ENCODE measurements at regions not wholly inside any gene's neighbourhood (a gene's known extent, or its start where the extent isn't known, plus 50 kb on each side); places are given as distances from the start of the nearest gene placed in this dataset.
"Not testable (repeated sequence)": the region's sequence is repeated elsewhere in the genome, so short reads cannot be mapped to it uniquely, and the experiment has no call there.

GRCh38 chr20:18876394-18876793 lies 62.8 kb downstream of the SCP2D1 start:
- H3K4me3 ChIP-seq (replicated peaks in 1 of 2; ENCODE audit: low read depth in 1 of 2, low read length in 2 of 2); H3K27me3 ChIP-seq (ENCODE audit: insufficient read depth, low read length); H3K36me3 ChIP-seq (ENCODE audit: control insufficient read depth in 1 of 2, insufficient read depth in 2 of 2, low read length in 2 of 2); DNase-seq (ENCODE audit: low read depth, low spot score); H3K79me2 ChIP-seq (ENCODE audit: insufficient read depth, low read length); H3K27ac ChIP-seq (ENCODE audit: low read depth, low read length); intact Hi-C loops (cut with micrococcal nuclease); H3K9me2 ChIP-seq (ENCODE audit: insufficient read depth); H3K4me2 ChIP-seq (ENCODE audit: low read length); H3K9me3 ChIP-seq (ENCODE audit: control insufficient read depth in 1 of 2, insufficient read depth in 1 of 2, low read depth in 1 of 2, low read length in 2 of 2); H3K4me1 ChIP-seq (ENCODE audit: control insufficient read depth in 1 of 2, insufficient read depth in 2 of 2, low read length in 2 of 2); RAD21 ChIA-PET (ENCODE audit: low non-redundant PET in 1 of 2, low total read pairs in 2 of 2, uncharacterized antibody in 2 of 2, unreplicated experiment in 2 of 2); H4K20me1 ChIP-seq (ENCODE audit: insufficient read depth); POLR2A ChIA-PET; CTCF ChIA-PET; ATAC-seq; H2AFZ ChIP-seq (ENCODE audit: low read depth, low read length, poor library complexity, severe bottlenecking); BruUV-seq (replicated peaks); H3K9ac ChIP-seq (ENCODE audit: low read length): not testable (repeated sequence)

GRCh38 chr20:18879262-18879661 lies 65.7 kb downstream of the SCP2D1 start:
- ChIA-PET POLR2A (no interaction called here), CTCF (no interaction called here), RAD21 (ENCODE audit: low non-redundant PET in 1 of 2, low total read pairs in 2 of 2, uncharacterized antibody in 2 of 2, unreplicated experiment in 2 of 2) (no interaction called here)
- DNase-seq (ENCODE audit: low read depth, low spot score) (no peak), ATAC-seq (0 out of 2 replicates have a peak, but pooled peaks have one; percentile 20)
- Histone ChIP-seq H3K9me3 (ENCODE audit: control insufficient read depth in 1 of 2, insufficient read depth in 1 of 2, low read depth in 1 of 2, low read length in 2 of 2) (no peaks in the 10 kb centered on the region), H3K4me1 (ENCODE audit: control insufficient read depth in 1 of 2, insufficient read depth in 2 of 2, low read length in 2 of 2) (peaks cover 0 to 6% of the 10 kb centered on the region in 2 experiments; a peak in 1 of 4 replicates), H3K4me2 (ENCODE audit: low read length) (no peak overlapping the region), H3K79me2 (ENCODE audit: insufficient read depth, low read length) (no peaks in the 10 kb centered on the region), H3K27ac (ENCODE audit: low read depth, low read length) (no peak overlapping the region), H3K9ac (ENCODE audit: low read length) (no peak overlapping the region), H4K20me1 (ENCODE audit: insufficient read depth) (no peaks in the 10 kb centered on the region), H2AFZ (ENCODE audit: low read depth, low read length, poor library complexity, severe bottlenecking) (no peak overlapping the region), H3K9me2 (ENCODE audit: insufficient read depth) (no peaks in the 10 kb centered on the region), H3K27me3 (ENCODE audit: insufficient read depth, low read length) (peaks cover 4% of the 10 kb centered on the region; the same call in 1 of the 2 replicates), H3K4me3 (replicated peaks in 1 of 2; ENCODE audit: low read depth in 1 of 2, low read length in 2 of 2) (no peak overlapping the region), H3K36me3 (ENCODE audit: control insufficient read depth in 1 of 2, insufficient read depth in 2 of 2, low read length in 2 of 2) (no peaks in the 10 kb centered on the region)
- intact Hi-C loops (cut with micrococcal nuclease) = no loop called here
- no TSS peak for BruUV-seq (replicated peaks)
- TF ChIP-seq TCF7L2 (IDR thresholded peaks at IDR 0.05; ENCODE audit: borderline replicate concordance, extremely low read depth, insufficient read depth, insufficient read length) (no peak), SP1 (IDR thresholded peaks at IDR 0.05; ENCODE audit: low read depth) (no peak), CEBPB (IDR thresholded peaks at IDR 0.05; ENCODE audit: low read depth) (no peak), ELF1 (IDR thresholded peaks at IDR 0.05; ENCODE audit: borderline replicate concordance, low read depth) (no peak), JUND (IDR thresholded peaks at IDR 0.05) (no peak), POLR2A (IDR thresholded peaks at IDR 0.05; ENCODE audit: borderline replicate concordance, extremely low read depth, insufficient read depth, insufficient read length) (no peak), YY1 (IDR thresholded peaks at IDR 0.05; ENCODE audit: extremely low read depth, insufficient replicate concordance, low read depth, low read length) (no peak), FOSL1 (IDR thresholded peaks at IDR 0.05; ENCODE audit: low read depth) (no peak), SRF (IDR thresholded peaks at IDR 0.05; ENCODE audit: low read depth) (no peak), EZH2 (IDR thresholded peaks at IDR 0.05) (no peak), ZNF274 (IDR thresholded peaks at IDR 0.05; ENCODE audit: low read depth, low read length) (no peak), CBX3 (IDR thresholded peaks at IDR 0.05; ENCODE audit: low read depth) (no peak), POLR2AphosphoS5 (IDR thresholded peaks at IDR 0.05; ENCODE audit: low read depth, low read length) (no peak), MAX (IDR thresholded peaks at IDR 0.05) (no peak), RAD21 (IDR thresholded peaks at IDR 0.05; ENCODE audit: low read depth) (no peak), ZFX (IDR thresholded peaks at IDR 0.05) (no peak), CTCF (IDR thresholded peaks at IDR 0.05 in 2 of 3, conservative IDR thresholded peaks at IDR 0.05 in 1 of 3; ENCODE audit: borderline replicate concordance in 1 of 3, insufficient read depth in 1 of 3, low read depth in 2 of 3, low read length in 2 of 3) (no peak)
